Smooth muscle cell (in vitro differentiated cells): ENCODE measurements at regions not wholly inside any gene's neighbourhood (a gene's known extent, or its start where the extent isn't known, plus 50 kb on each side); places are given as distances from the start of the nearest gene placed in this dataset.

Experiments
- DNase-seq: peaks from one replicate; lab custom pipeline; 2025; ENCODE audit not compliant: unreplicated experiment; lab: John Stamatoyannopoulos, UW
- H2AFZ ChIP-seq: fragments of 200-600 bp; sonication (generic); 2 replicates; pipeline ENCODE4 v1.6.0; 2016; ENCODE audit warnings: antibody characterized with exemption, low read depth, mild to moderate bottlenecking
- H3F3A ChIP-seq: fragments of 200-600 bp; sonication (generic); 2 replicates; pipeline ENCODE4 v1.6.0; 2017; ENCODE audit warnings: antibody characterized with exemption, low read depth
- H3K27ac ChIP-seq: fragments of 200-600 bp; sonication (generic); 2 replicates; pipeline ENCODE4 v1.5.1; 2016; ENCODE audit warnings: low read depth, mild to moderate bottlenecking
- H3K27me3 ChIP-seq: fragments of 200-600 bp; sonication (generic); 2 replicates; pipeline ENCODE4 v1.6.1; 2016; ENCODE audit warnings: low read depth, mild to moderate bottlenecking
- H3K36me3 ChIP-seq: fragments of 200-600 bp; sonication (generic); 2 replicates; pipeline ENCODE4 v1.5.1; 2016; ENCODE audit warnings: low read depth
- H3K4me1 ChIP-seq: fragments of 200-600 bp; sonication (generic); 2 replicates; pipeline ENCODE4 v1.5.1; 2016; ENCODE audit warnings: low read depth
- H3K4me2 ChIP-seq: fragments of 200-600 bp; sonication (generic); 2 replicates; pipeline ENCODE4 v1.6.0; 2016; ENCODE audit warnings: mild to moderate bottlenecking
- H3K4me3 ChIP-seq: fragments of 200-600 bp; sonication (generic); 2 replicates; pipeline ENCODE4 v1.5.1; 2016; ENCODE audit warnings: mild to moderate bottlenecking
- H3K79me2 ChIP-seq: fragments of 200-600 bp; sonication (generic); 2 replicates; pipeline ENCODE4 v1.6.0; 2016; ENCODE audit warnings: low read depth, mild to moderate bottlenecking
- H3K9ac ChIP-seq: fragments of 200-600 bp; sonication (generic); 2 replicates; pipeline ENCODE4 v1.6.0; 2016; ENCODE audit warnings: low read depth
- H3K9me3 ChIP-seq: fragments of 200-600 bp; sonication (generic); replicated peaks from 2 replicates; pipeline ENCODE4 v1.5.1; 2016; ENCODE audit warnings: low read depth
- H4K20me1 ChIP-seq: fragments of 200-600 bp; sonication (generic); 2 replicates; pipeline ENCODE4 v1.6.0; 2016; ENCODE audit warnings: low read depth
- CTCF ChIP-seq: fragments of 200-600 bp; sonication (generic); IDR thresholded peaks from 2 replicates; pipeline ENCODE4 v1.5.1; 2017; ENCODE audit warnings: borderline replicate concordance, mild to moderate bottlenecking, antibody characterized with exemption; ENCODE audit not compliant: insufficient read depth, poor library complexity, severe bottlenecking
- WGBS: methylation state at CpG from one replicate; pipeline ENCODE4 v1.1.7; 2016; ENCODE audit warnings: low lambda C conversion rate; 5-methylcytosine and 5-hydroxymethylcytosine counted together

- Histone ChIP-seq H4K20me1 (no peaks in the 10 kb centered on the region), H3K27ac (no peak overlapping the region), H3F3A (no peaks in the 10 kb centered on the region), H3K79me2 (no peaks in the 10 kb centered on the region), H3K4me2 (no peak overlapping the region), H3K4me1 (no peaks in the 10 kb centered on the region), H2AFZ (no peak overlapping the region), H3K9me3 (no peaks in the 10 kb centered on the region), H3K27me3 (no peaks in the 10 kb centered on the region), H3K4me3 (no peak overlapping the region), H3K9ac (no peak overlapping the region), H3K36me3 (no peaks in the 10 kb centered on the region)
- no peak for TF ChIP-seq CTCF
- WGBS = 85% methylated on average over 3 of the region's 3 CpGs
- DNase-seq = no peak
Measured at GRCh38 chr7:31440511-31440910, 73.4 kb upstream of the ITPRID1 start.

GRCh38 chr7:31442626-31443025 is 71.3 kb upstream of the ITPRID1 start:
- Histone ChIP-seq H3K4me1 (no peaks in the 10 kb centered on the region), H3K9ac (no peak overlapping the region), H3K36me3 (no peaks in the 10 kb centered on the region), H3K4me2 (no peak overlapping the region), H4K20me1 (no peaks in the 10 kb centered on the region), H3K4me3 (no peak overlapping the region), H3K9me3 (no peaks in the 10 kb centered on the region), H3F3A (no peaks in the 10 kb centered on the region), H3K79me2 (no peaks in the 10 kb centered on the region), H3K27ac (no peak overlapping the region), H2AFZ (no peak overlapping the region), H3K27me3 (no peaks in the 10 kb centered on the region)
- TF ChIP-seq CTCF = no peak
- 44% methylated on average over 4 of the region's 4 CpGs for WGBS
- no peak for DNase-seq

GRCh38 chr7:31443457-31443856 is 70.4 kb upstream of the ITPRID1 start:
- WGBS = 0% methylated on average over 1 of the region's 1 CpG
- no peak for DNase-seq

More at GRCh38 chr7:31443457-31443856, 70.4 kb upstream of the ITPRID1 start:
- H3F3A ChIP-seq = no peaks in the 10 kb centered on the region
- no peak overlapping the region for H2AFZ ChIP-seq
- H3K9ac ChIP-seq = no peak overlapping the region
- H3K27ac ChIP-seq = no peak overlapping the region
- H3K36me3 ChIP-seq = no peaks in the 10 kb centered on the region
- no peaks in the 10 kb centered on the region for H3K4me1 ChIP-seq
- H3K4me3 ChIP-seq = no peak overlapping the region
- no peaks in the 10 kb centered on the region for H3K79me2 ChIP-seq
- H4K20me1 ChIP-seq = no peaks in the 10 kb centered on the region
- peak; percentile 85 for TF ChIP-seq CTCF
- H3K4me2 ChIP-seq = no peak overlapping the region
- H3K27me3 ChIP-seq = no peaks in the 10 kb centered on the region
- H3K9me3 ChIP-seq = no peaks in the 10 kb centered on the region
